Colonic mucosa (tissue), 4 donors: ENCODE measurements at regions not wholly inside any gene's neighbourhood (a gene's known extent, or its start where the extent isn't known, plus 50 kb on each side); places are given as distances from the start of the nearest gene placed in this dataset.

Experiments used
- DNase-seq: peaks from one replicate; pipeline ENCODE4 v3.0.0-alpha.2; 2020
- H3K27ac ChIP-seq: fragments of 200-600 bp; one replicate; pipeline ENCODE4 v1.8.0; 2021
- H3K27me3 ChIP-seq: fragments of 200-600 bp; one replicate; pipeline ENCODE4 v1.8.0; 2021
- H3K36me3 ChIP-seq: fragments of 200-600 bp; one replicate; pipeline ENCODE4 v1.8.0; 2021
- H3K4me1 ChIP-seq: fragments of 200-600 bp; one replicate; pipeline ENCODE4 v1.8.0; 2021; ENCODE audit warnings: mild to moderate bottlenecking
- H3K4me3 ChIP-seq: fragments of 200-600 bp; one replicate; pipeline ENCODE4 v1.8.0; 2021
- H3K9ac ChIP-seq, 2 donors: one replicate each; pipeline ENCODE4 v1.7.0; 2013; ENCODE audit warnings: control low read depth in 2 of 2, low read depth in 2 of 2, low read length in 2 of 2
- H3K9me3 ChIP-seq: fragments of 200-600 bp; one replicate; pipeline ENCODE4 v1.8.0; 2021
- CTCF ChIP-seq: fragments of 200-600 bp; IDR thresholded peaks from one replicate; pipeline ENCODE4 v1.8.0; 2022; ENCODE audit warnings: antibody characterized with exemption, mild to moderate bottlenecking
- intact Hi-C: fragments of 100-400 bp; cut with DNase I; formaldehyde crosslinking; loops from one replicate; pipeline ENCODE4 v1.14.1; 2022
- donor health status: healthy.
- donor health status: DM: no; HTN: no; CAD: no.
- donor health status: DM: no; HTN: no; CAD: no.

- intact Hi-C loops, result no loop called here
- Histone ChIP-seq H3K36me3 (no peaks in the 10 kb centered on the region), H3K27me3 (no peaks in the 10 kb centered on the region), H3K27ac (no peak overlapping the region), H3K9ac (no peak overlapping the region), H3K4me1 (no peaks in the 10 kb centered on the region), H3K9me3 (no peaks in the 10 kb centered on the region), H3K4me3 (no peak overlapping the region)
- DNase-seq, result no peak
- TF ChIP-seq CTCF, result no peak
These were observed 225.4 kb upstream of the PREP start for GRCh38 chr6:105628156-105628860.

- no peak overlapping the region for H3K4me3 ChIP-seq
- DNase-seq, result no peak
- no peaks in the 10 kb centered on the region for H3K4me1 ChIP-seq
- no peak overlapping the region for H3K9ac ChIP-seq
- H3K27ac ChIP-seq, result no peak overlapping the region
- H3K27me3 ChIP-seq, result no peaks in the 10 kb centered on the region
- no peaks in the 10 kb centered on the region for H3K36me3 ChIP-seq
- TF ChIP-seq CTCF, result no peak
- H3K9me3 ChIP-seq, result no peaks in the 10 kb centered on the region
- intact Hi-C loops, result no loop called here
These were observed 223.6 kb upstream of the PREP start for GRCh38 chr6:105626295-105627158.

GRCh38 chr6:105624021-105624420 lies 221.1 kb upstream of the PREP start:
- no peak overlapping the region for H3K27ac ChIP-seq
- TF ChIP-seq CTCF, result no peak
- no peak overlapping the region for H3K9ac ChIP-seq
- H3K36me3 ChIP-seq, result no peaks in the 10 kb centered on the region
- no peak for DNase-seq
- no peaks in the 10 kb centered on the region for H3K27me3 ChIP-seq
- H3K4me1 ChIP-seq, result no peaks in the 10 kb centered on the region
- no peaks in the 10 kb centered on the region for H3K9me3 ChIP-seq
- no peak overlapping the region for H3K4me3 ChIP-seq
- intact Hi-C loops, result no loop called here

GRCh38 chr6:105622226-105622625 lies 219.3 kb upstream of the PREP start:
- Histone ChIP-seq H3K27me3 (no peaks in the 10 kb centered on the region), H3K4me3 (no peak overlapping the region), H3K27ac (no peak overlapping the region), H3K36me3 (no peaks in the 10 kb centered on the region), H3K9me3 (no peaks in the 10 kb centered on the region), H3K4me1 (no peaks in the 10 kb centered on the region), H3K9ac (no peak overlapping the region)
- intact Hi-C loops, result no loop called here
- no peak for TF ChIP-seq CTCF
- no peak for DNase-seq

GRCh38 chr6:105621564-105622175 lies 218.8 kb upstream of the PREP start:
- no peaks in the 10 kb centered on the region for H3K27me3 ChIP-seq
- H3K36me3 ChIP-seq, result no peaks in the 10 kb centered on the region
- no peak for TF ChIP-seq CTCF
- intact Hi-C loops, result no loop called here
- DNase-seq, result no peak
- H3K9ac ChIP-seq, result no peak overlapping the region
- H3K27ac ChIP-seq, result no peak overlapping the region
- H3K4me1 ChIP-seq, result no peaks in the 10 kb centered on the region
- H3K9me3 ChIP-seq, result no peaks in the 10 kb centered on the region
- no peak overlapping the region for H3K4me3 ChIP-seq
